HG02798 (cell line): ENCODE measurements at regions not wholly inside any gene's neighbourhood (a gene's known extent, or its start where the extent isn't known, plus 50 kb on each side); places are given as distances from the start of the nearest gene placed in this dataset.

Experiments
- ATAC-seq: cut with Tn5 transposase; IDR thresholded peaks from one replicate; pipeline ENCODE4 v1.9.1; 2021; ENCODE audit warnings: mild to moderate bottlenecking; ENCODE audit not compliant: unreplicated experiment, poor library complexity

DNA sequence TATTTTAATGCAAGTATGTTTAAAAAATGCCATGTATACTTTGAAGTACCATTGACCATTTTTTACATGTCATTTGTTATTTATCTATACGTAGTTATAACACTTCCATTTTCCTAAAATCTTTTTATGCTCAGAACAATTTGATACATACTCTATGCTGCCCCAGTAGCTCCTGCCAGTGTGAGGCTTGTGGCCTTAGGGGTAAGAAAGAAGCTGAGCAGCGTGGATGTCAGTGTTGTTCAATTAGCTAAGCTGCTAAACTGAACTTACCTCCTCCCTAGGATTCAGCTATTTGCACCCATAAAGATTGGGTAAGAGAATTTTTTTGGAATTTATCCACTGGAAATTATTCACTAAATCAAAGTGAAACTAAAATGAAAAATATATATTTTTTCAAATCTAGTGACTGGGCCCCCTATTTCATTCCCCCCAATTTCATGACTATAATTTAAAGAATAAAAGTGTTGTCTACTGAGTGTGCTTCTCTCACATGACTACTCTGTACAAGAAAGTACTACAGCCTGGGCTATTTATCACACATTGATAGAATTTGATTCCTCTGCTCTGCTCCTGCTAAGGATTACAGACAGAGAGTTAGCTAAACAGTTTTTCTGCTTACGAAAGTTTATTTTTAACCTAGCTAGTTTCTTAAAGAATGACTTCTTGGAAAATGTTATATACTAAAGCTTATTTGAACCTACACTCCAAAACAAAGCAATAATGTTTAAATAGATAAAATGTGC, 1030.3 kb upstream of the ADGRL4 start:
- no peak for ATAC-seq

DNA sequence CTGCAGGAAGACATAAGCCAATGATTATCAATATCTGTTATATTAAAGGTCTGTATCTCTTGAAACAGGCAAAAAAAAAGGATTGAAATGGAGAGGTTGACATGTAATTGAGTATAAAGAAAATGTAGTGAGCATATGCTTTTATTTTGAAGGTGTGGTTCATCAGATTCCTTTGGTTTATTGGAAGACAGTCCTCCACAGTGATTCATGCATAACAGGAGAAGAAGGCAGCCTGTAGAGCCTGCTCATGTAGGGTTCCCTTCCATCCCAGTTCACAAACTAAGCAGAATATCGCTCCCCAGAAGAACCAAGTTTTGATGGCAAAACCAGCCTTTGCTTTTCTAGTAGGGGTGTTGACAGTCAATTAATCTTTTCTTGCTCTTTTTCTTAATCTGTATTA, 1016.8 kb upstream of the ADGRL4 start:
- ATAC-seq, result no peak

GRCh38 chr1:80021891-80022290, 1015.4 kb upstream of the ADGRL4 start:
- ATAC-seq, result no peak

DNA sequence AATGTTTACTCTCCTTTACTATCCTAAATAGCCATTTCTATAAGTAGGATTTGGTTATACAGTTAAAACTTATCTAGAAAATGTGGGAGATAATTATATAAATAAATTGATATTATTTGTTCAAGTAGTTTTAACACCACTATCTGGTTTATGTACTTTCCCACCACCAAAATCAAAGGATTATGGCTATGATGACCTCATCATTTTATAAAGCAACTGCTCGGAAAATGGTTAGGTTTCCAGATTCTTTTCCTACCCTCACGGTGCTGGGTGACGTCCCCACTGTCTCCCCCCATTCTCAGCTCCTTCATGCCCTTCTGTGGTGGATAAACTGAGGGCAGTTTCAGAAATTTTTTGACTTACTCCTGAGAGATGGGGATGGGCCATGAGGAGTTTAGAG, 1011.8 kb upstream of the ADGRL4 start:
- ATAC-seq, result no peak

DNA sequence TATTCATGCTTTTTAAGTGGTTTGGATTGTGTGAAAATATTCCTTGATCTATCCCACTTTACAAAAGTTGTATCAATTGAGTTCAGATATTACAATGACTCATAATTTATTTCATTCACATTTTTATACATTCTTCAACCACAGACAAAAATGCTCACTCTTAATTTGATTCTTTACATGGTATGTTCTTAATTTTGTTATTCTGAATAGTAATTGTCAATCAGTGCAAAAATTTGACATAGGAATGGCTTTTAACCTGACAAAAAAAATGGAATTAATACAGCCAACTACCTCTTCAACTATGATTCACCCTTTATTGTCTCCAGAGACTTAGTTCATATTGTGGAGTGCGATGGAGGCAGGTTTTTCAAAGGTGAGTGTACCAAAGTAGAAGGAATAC, 1002.4 kb upstream of the ADGRL4 start:
- no peak for ATAC-seq

DNA sequence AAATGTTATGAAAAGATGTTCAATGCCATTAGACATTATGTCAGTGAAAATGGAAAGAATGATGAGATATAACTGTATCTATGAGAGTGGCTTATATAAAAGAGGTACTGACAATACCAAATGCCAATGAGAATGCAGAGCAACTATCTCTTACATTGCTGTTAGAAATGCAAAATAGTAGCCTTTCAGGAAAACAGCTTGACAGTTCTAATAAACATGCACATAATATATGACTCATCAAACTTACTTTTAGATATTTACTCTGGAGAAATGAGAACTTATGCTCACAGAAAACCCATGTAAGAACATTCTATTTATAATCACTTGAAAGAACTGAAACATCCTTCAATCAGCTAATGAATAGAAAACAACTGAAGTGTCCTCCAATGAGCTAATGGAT, 996.7 kb upstream of the ADGRL4 start:
- ATAC-seq, result no peak

GRCh38 chr1:79988401-79988800, 981.9 kb upstream of the ADGRL4 start:
- ATAC-seq, result no peak

DNA sequence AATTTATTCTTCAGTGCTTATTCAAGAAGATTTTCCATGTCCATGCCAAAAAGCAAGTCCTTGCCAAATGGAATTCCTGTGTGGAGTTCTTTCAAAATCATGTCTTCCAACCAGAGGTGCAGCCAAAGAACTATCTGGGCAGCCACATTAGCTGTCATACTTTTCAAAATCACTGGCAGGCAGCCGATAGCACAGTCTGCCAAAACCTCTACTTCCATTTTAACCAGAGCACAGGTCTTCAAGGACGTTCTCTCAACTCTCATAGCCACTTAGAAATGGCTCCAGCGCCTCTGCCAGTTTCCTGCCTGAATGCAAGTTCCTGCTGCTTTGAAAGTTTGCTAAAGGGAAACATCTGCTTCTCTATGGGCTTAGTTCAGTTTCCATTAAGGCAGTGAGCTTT, 975.7 kb upstream of the ADGRL4 start:
- no peak for ATAC-seq

GRCh38 chr1:79981481-79981880, 975.0 kb upstream of the ADGRL4 start:
- no peak for ATAC-seq

DNA sequence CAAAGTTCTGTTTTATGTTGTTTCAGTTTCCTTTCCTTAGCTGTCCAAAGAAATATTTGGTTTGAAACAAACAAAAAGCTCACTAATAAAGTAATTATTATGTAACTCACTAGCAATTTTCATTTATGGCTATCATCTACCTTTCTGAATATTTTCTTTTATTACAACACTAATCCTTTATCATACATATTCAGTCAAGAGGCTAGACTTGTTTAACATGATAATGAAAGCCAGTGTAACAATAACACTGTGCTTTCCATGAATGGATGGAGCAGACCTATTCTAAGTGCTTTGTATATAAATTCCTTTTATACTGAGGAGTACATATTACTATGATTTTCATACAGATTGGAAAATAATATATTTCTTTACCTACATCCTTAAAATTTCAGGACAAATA, 972.8 kb upstream of the ADGRL4 start:
- no peak for ATAC-seq

- no peak for ATAC-seq
Observed at GRCh38 chr1:79976287-79976686, 969.8 kb upstream of the ADGRL4 start.

DNA sequence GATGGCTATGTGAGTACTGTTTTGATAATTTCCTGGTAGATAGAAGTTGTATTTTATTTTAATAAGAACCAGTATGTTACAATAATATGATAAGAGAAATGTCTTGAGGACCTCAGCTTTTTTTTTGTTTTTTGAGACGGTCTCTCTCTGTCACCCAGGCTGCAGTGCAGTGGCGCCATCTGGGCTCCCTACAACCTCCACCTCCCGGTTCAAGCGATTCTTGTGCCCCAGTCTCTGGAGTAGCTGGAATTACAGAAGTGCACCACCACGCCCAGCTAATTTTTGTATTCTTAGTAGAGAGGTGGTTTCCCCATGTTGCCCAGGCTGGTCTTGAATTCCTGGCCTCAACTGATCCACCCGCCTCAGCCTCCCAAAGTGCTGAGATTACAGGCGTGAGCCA, 968.1 kb upstream of the ADGRL4 start:
- no peak for ATAC-seq

- ATAC-seq, result no peak
Observed at GRCh38 chr1:79969886-79970285, 963.4 kb upstream of the ADGRL4 start.

GRCh38 chr1:79966438-79966837, 959.9 kb upstream of the ADGRL4 start:
- no peak for ATAC-seq

GRCh38 chr1:79959635-79960034, 953.1 kb upstream of the ADGRL4 start:
- no peak for ATAC-seq

DNA sequence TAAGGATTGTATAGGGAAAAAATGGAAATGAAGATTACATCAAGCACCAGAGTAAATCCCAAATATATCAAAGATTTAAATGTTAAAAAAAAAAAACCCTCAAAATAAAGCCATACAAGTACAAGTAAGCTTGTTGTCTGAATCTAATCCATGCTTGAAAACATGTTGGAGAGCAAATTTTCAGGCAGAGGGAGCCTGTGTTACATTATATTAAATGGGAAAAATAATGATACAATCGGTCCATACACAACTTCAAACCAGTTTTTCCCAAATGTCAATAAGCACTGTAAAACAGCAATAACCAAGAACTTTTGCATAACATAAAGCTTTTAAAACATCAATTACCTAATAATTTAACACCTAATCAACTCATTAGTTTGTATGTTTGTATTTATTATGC, 949.4 kb upstream of the ADGRL4 start:
- ATAC-seq, result no peak

DNA sequence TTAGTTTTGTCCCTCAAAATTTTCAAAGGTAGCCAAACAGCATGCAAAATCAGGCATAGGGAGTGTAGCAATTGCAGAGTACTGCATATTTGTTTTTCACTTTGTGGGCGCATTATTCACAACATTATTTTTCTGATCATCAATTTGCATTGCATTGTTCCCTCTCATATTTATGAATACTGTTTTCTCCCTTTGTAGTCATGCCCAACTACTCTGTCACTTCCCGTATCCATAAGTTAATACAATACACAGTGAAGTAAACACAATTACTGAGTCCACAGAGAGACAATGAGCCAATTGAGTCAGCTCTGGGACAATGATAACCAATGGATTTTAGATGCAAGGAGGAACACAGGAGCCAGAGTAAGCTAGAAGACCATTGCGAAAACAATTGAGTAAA, 944.0 kb upstream of the ADGRL4 start:
- no peak for ATAC-seq

- ATAC-seq, result no peak
Observed at GRCh38 chr1:79945391-79945790, 938.9 kb upstream of the ADGRL4 start.

- ATAC-seq, result no peak
Observed at GRCh38 chr1:79929356-79929755, 922.8 kb upstream of the ADGRL4 start.

DNA sequence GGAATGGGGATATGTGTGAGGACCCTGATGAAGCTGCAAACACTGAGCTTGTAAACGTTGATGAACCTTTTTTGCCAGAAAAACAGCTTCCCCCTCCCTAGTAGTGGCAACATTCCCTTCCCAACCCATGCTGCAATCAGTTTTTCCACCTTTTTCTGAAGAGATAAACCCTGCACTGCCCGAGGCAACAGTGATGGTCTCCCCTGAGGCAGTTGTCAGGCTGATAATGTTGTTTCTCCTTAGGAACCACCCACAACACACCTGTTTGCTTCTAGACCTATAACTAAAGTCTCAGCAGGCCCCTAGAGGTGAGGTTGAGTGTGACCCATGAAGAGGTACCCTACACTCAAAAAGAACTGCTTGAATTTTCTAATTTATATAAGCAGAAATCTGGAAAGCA, 922.4 kb upstream of the ADGRL4 start:
- no peak for ATAC-seq

- ATAC-seq, result no peak
Observed at GRCh38 chr1:79920960-79921669, 914.6 kb upstream of the ADGRL4 start.

DNA sequence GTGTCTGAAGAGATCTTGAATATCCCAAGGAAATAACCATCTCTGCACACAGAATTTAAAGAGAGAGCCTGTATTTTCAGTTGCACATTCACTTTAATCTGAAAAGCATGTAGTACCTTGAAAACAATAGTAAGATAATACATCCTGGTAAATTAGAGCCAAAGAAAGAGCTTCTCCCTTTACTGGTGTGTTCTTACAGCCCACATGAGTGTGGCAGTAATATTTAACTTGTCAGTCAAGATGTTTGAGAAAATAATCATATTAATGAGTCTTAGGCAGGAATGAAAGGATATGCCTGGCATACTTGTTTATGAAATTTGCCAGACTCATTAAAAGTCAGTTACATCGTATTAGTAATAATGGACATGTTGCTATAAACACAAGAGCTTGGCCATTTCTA, 908.4 kb upstream of the ADGRL4 start:
- no peak for ATAC-seq
